Fibroblast of lung (primary cell): ENCODE measurements at regions not wholly inside any gene's neighbourhood (a gene's known extent, or its start where the extent isn't known, plus 50 kb on each side); places are given as distances from the start of the nearest gene placed in this dataset.

ENCODE experiments used
- CTCF ChIP-seq, 2 donors: IDR thresholded peaks in 1 of 2; conservative IDR thresholded peaks in 1 of 2; 1 replicate in 1 of 2; 2 replicates in 1 of 2; pipeline ENCODE4 v1.5.1; 2011 to 2012; ENCODE audit warnings: low read length in 2 of 2, control low read depth in 1 of 2, inconsistent platforms in 1 of 2, low read depth in 1 of 2, mild to moderate bottlenecking in 1 of 2
- EZH2 ChIP-seq: IDR thresholded peaks from 2 replicates; pipeline ENCODE4 v1.5.1; 2012; ENCODE audit warnings: low read length, control low read depth, mild to moderate bottlenecking; ENCODE audit errors: missing control alignments

- no peak for TF ChIP-seq CTCF (conservative IDR thresholded peaks at IDR 0.05 in 1 of 2, IDR thresholded peaks at IDR 0.05 in 1 of 2; ENCODE audit: low read depth in 1 of 2, low read length in 2 of 2)
- no peak for TF ChIP-seq EZH2
These were observed 86.5 kb upstream of the OTUD4 start for GRCh38 chr4:145266881-145267280.
